Ovary (tissue), 7 donors: ENCODE measurements at regions not wholly inside any gene's neighbourhood (a gene's known extent, or its start where the extent isn't known, plus 50 kb on each side); places are given as distances from the start of the nearest gene placed in this dataset.

Experiments used
- DNase-seq, 5 donors: peaks; one replicate each; pipeline ENCODE4 v3.0.0-alpha.2; 2019 to 2020
- H3K27ac ChIP-seq, 2 donors: fragments of 200-600 bp; one replicate each; pipeline versions ENCODE4 v1.5.1 to v1.8.0; 2019 to 2022
- H3K27me3 ChIP-seq: fragments of 200-600 bp; one replicate; pipeline ENCODE4 v1.8.0; 2022
- H3K36me3 ChIP-seq: fragments of 200-600 bp; sonication (generic); one replicate; pipeline ENCODE4 v1.5.1; 2019
- H3K4me1 ChIP-seq: one replicate; pipeline ENCODE4 v1.8.1; 2013; ENCODE audit warnings: mild to moderate bottlenecking, moderate library complexity; ENCODE audit not compliant: insufficient read depth
- H3K4me3 ChIP-seq: fragments of 200-600 bp; sonication (generic); one replicate; pipeline ENCODE4 v1.5.1; 2017
- H3K9me3 ChIP-seq, 2 donors: fragments of 200-600 bp in 1 of 2; sonication (generic) in 1 of 2; one replicate each; pipeline versions ENCODE4 v1.5.1 to v1.8.1; 2013 to 2019; ENCODE audit warnings: mild to moderate bottlenecking in 1 of 2, moderate library complexity in 1 of 2
- EP300 ChIP-seq: sonication (generic); formaldehyde crosslinking; IDR thresholded peaks from one replicate; pipeline ENCODE4 v1.6.1; 2017; ENCODE audit warnings: antibody characterized with exemption
- POLR2A ChIP-seq: fragments of 450-650 bp; IDR thresholded peaks from one replicate; pipeline ENCODE4 v1.6.1; 2017; ENCODE audit warnings: antibody characterized with exemption, mild to moderate bottlenecking, moderate library complexity
- WGBS, 3 donors: extraction: QIAGEN DNeasy Blood & Tissue Kit in 1 of 3; methylation state at CpG; one replicate each; pipeline versions ENCODE4 v1.1.5 to v1.1.7; 2013 to 2017; 5-methylcytosine and 5-hydroxymethylcytosine counted together
- intact Hi-C, 4 donors: fragments of 100-400 bp; cut with DNase I; formaldehyde crosslinking; loops; one replicate each; pipeline versions ENCODE4 v1.11.0 to v1.15.1; 2022 to 2023
- TF ChIP-seq, protein P1 (sequence below), 3 donors: fragments of 450-650 bp in 2 of 3; fragments of 200-600 bp in 1 of 3; IDR thresholded peaks; one replicate each; pipeline versions ENCODE4 v1.5.1 to v1.8.0; 2016 to 2022; ENCODE audit warnings: antibody characterized with exemption in 3 of 3, mild to moderate bottlenecking in 1 of 3
- donor health status: DM: no; HTN: no; CAD: no; lungs with moderate emphysema.
- donor health status: DM: no; HTN: no; CAD: no.
- donor health status: Bipolar disorder and iron deficiency.
- donor health status: DM: no; HTN: no; CAD: no.
- donor health status: DM: yes; HTN: yes; CAD: no.

DNA sequence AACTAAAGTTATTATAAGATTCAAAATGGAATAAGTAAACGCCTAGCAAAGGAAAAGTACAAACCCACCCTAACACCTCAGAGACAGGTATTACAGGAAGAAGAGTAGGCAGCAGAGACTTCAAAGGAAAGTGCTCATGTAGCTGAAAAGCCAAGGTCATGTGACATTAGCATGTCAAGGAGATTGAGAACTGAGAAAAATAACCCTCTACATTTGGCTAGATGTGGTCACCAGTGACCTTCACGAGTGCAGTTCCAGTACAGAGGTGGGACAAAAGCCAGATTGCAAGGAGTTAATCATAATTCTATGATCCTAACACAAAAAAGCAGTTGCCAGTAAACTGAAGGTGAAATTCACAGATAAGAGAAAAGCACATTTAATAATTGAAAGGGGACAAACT lies 252.7 kb downstream of the ZEB2 start:
- no peaks in the 10 kb centered on the region for H3K27me3 ChIP-seq

DNA sequence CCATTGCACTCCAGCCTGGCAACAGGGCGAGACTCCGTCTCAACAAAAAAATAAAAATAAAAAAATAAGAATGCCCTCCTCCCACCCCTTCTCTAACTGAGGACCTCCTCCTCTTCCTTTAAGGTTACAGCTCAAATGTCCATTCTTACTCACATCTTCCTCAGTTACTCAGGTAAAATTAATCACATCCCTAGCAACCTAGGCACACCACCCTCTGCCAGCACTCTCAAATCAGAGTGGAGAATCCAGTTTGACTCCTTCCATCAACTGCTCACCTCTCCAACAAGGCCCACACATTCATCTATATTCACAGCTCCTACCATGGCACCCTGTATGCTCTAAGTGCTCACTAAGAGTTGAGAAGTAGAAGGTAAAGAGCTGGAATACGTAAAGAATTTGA lies 254.3 kb downstream of the ZEB2 start:
- intact Hi-C loops = no loop called here
- 94 to 97% (median 96%) methylated on average over 3 of the region's 3 CpGs for WGBS, 3 donors
- H3K4me1 ChIP-seq = peaks cover 2% of the 10 kb centered on the region
- H3K4me3 ChIP-seq = no peak overlapping the region
- no peaks in the 10 kb centered on the region for H3K27me3 ChIP-seq
- H3K27ac ChIP-seq = no peak overlapping the region
- TF ChIP-seq, protein P1, sequence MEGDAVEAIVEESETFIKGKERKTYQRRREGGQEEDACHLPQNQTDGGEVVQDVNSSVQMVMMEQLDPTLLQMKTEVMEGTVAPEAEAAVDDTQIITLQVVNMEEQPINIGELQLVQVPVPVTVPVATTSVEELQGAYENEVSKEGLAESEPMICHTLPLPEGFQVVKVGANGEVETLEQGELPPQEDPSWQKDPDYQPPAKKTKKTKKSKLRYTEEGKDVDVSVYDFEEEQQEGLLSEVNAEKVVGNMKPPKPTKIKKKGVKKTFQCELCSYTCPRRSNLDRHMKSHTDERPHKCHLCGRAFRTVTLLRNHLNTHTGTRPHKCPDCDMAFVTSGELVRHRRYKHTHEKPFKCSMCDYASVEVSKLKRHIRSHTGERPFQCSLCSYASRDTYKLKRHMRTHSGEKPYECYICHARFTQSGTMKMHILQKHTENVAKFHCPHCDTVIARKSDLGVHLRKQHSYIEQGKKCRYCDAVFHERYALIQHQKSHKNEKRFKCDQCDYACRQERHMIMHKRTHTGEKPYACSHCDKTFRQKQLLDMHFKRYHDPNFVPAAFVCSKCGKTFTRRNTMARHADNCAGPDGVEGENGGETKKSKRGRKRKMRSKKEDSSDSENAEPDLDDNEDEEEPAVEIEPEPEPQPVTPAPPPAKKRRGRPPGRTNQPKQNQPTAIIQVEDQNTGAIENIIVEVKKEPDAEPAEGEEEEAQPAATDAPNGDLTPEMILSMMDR (IDR thresholded peaks at IDR 0.05) = no peak
- TF ChIP-seq EP300 = no peak
- TF ChIP-seq POLR2A = no peak
- DNase-seq = no peak
- H3K9me3 ChIP-seq = no peaks in the 10 kb centered on the region
- no peaks in the 10 kb centered on the region for H3K36me3 ChIP-seq

More for the DNA sequence above, 252.7 kb downstream of the ZEB2 start:
- Histone ChIP-seq H3K27ac (no peak overlapping the region), H3K36me3 (no peaks in the 10 kb centered on the region), H3K9me3 (no peaks in the 10 kb centered on the region), H3K4me1 (peaks cover 2% of the 10 kb centered on the region), H3K4me3 (no peak overlapping the region)
- intact Hi-C loops = no loop called here
- TF ChIP-seq POLR2A (no peak), EP300 (no peak)
- TF ChIP-seq, protein P1 (IDR thresholded peaks at IDR 0.05) = no peak
- 40 to 57% (median 47%) methylated on average over 2 of the region's 2 CpGs for WGBS, 3 donors
- DNase-seq = no peak

DNA sequence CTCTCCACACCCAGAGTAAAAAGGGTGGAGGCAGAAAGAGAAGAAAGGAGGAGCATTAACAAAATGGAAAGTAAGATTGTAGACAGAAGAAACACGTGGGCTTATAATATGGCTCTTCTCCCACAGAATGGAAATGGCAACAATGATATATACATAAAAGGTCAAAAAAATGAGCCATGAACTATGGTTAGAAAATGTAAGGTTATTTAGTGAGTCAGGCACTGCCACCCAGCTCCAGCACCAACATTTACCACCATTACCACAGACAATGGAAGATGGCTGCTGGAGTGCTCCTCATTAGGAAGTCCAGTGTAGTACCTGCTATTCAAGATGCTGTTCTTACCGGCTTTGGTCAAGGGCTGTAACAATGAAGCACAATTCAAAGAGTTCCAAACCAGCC lies 258.0 kb downstream of the ZEB2 start:
- no peaks in the 10 kb centered on the region for H3K9me3 ChIP-seq
- H3K27me3 ChIP-seq = no peaks in the 10 kb centered on the region
- intact Hi-C loops = no loop called here
- 94 to 98% (median 96%) methylated on average over 2 of the region's 2 CpGs for WGBS, 3 donors
- DNase-seq = no peak
- no peaks in the 10 kb centered on the region for H3K4me1 ChIP-seq
- H3K4me3 ChIP-seq = no peak overlapping the region
- TF ChIP-seq EP300 (no peak), POLR2A (no peak)
- TF ChIP-seq, protein P1 (IDR thresholded peaks at IDR 0.05) = no peak
- H3K27ac ChIP-seq = no peak overlapping the region
- H3K36me3 ChIP-seq = no peaks in the 10 kb centered on the region

DNA sequence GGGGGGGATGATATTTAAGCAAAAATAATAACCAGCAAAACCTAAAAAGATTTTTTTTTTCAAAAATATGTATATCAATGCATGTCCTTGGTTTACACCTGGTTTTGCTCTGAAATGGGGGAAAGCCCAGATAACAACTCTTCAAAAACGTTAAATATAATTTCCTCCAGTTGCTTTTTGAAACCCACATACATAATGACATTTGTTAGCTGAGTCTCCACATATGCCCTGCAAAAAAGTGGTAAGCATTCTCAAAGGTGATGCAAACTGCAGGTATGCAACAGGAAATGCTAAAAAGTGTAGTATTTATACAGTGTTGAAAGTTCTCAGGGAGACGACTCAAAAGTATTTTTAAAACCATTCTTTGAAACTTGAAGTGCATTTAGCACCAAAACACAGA lies 258.6 kb downstream of the ZEB2 start:
- Histone ChIP-seq H3K27me3 (no peaks in the 10 kb centered on the region), H3K4me3 (no peak overlapping the region), H3K4me1 (no peaks in the 10 kb centered on the region), H3K27ac (no peak overlapping the region), H3K9me3 (no peaks in the 10 kb centered on the region), H3K36me3 (no peaks in the 10 kb centered on the region)
- intact Hi-C loops = no loop called here
- no peak for DNase-seq
- 65 to 78% (median 66%) methylated on average over 2 of the region's 2 CpGs for WGBS, 3 donors
- TF ChIP-seq POLR2A (no peak), EP300 (no peak)
- TF ChIP-seq, protein P1 (IDR thresholded peaks at IDR 0.05) = no peak

DNA sequence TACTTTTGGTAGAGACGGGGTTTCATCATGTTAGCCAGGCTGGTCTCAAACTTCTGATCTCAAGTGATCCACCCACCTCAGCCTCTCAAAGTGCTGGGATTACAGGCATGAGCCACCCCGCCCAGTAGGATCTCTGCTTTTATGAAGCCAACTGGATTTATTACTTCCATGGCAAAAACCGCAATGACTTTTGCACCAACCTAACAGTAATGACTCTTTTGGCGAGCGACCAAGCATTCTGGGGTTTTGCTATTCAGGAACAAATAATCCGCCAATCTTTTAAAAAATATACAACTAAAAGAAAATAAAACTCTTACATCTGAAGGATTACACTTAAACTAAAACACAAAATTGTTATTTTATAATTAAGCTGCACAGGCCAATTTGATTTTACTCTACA lies 260.6 kb downstream of the ZEB2 start:
- no peaks in the 10 kb centered on the region for H3K9me3 ChIP-seq
- DNase-seq = no peak
- H3K4me1 ChIP-seq = no peaks in the 10 kb centered on the region
- no peaks in the 10 kb centered on the region for H3K27me3 ChIP-seq
- intact Hi-C loops = no loop called here
- H3K4me3 ChIP-seq = no peak overlapping the region
- no peaks in the 10 kb centered on the region for H3K36me3 ChIP-seq
- TF ChIP-seq EP300 (no peak), POLR2A (no peak)
- TF ChIP-seq, protein P1 (IDR thresholded peaks at IDR 0.05) = no peak
- no peak overlapping the region for H3K27ac ChIP-seq
- 96 to 99% (median 97%) methylated on average over 6 of the region's 6 CpGs for WGBS, 3 donors
